ENCODE measurements at regions not wholly inside any gene's neighbourhood (a gene's known extent, or its start where the extent isn't known, plus 50 kb on each side); places are given as distances from the start of the nearest gene placed in this dataset.

DNA sequence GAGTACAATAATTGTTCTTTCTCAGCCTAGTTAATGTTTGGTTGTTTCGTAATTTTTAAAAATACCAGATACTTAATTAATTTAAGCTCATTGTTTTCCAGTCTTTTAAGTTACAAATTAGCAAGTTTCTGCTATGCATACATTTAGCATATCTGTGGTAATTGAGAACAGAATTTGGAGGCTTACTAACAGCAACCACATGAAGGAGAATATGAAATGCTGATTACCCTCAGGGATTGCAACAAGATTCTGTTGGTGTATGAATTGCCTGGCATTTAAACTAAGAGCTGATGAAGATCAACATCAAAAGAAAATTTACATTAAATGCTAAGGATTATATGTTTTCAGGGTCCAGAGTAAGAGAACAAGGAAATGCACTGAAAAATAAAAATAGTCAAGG, 580.0 kb upstream of the INTU start:
- H3K27ac ChIP-seq, result no peak overlapping the region
- no peak for DNase-seq
- TF ChIP-seq POLR2AphosphoS5 (IDR thresholded peaks at IDR 0.05) (no peak), EP300 (IDR thresholded peaks at IDR 0.05) (no peak), POLR2A (IDR thresholded peaks at IDR 0.05) (no peak)
- TF ChIP-seq, protein P1, sequence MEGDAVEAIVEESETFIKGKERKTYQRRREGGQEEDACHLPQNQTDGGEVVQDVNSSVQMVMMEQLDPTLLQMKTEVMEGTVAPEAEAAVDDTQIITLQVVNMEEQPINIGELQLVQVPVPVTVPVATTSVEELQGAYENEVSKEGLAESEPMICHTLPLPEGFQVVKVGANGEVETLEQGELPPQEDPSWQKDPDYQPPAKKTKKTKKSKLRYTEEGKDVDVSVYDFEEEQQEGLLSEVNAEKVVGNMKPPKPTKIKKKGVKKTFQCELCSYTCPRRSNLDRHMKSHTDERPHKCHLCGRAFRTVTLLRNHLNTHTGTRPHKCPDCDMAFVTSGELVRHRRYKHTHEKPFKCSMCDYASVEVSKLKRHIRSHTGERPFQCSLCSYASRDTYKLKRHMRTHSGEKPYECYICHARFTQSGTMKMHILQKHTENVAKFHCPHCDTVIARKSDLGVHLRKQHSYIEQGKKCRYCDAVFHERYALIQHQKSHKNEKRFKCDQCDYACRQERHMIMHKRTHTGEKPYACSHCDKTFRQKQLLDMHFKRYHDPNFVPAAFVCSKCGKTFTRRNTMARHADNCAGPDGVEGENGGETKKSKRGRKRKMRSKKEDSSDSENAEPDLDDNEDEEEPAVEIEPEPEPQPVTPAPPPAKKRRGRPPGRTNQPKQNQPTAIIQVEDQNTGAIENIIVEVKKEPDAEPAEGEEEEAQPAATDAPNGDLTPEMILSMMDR (IDR thresholded peaks at IDR 0.05), result no peak
- H3K27me3 ChIP-seq, result no peaks in the 10 kb centered on the region
- H3K36me3 ChIP-seq, result no peaks in the 10 kb centered on the region
- WGBS, 2 donors, result 87 to 95% methylated on average over 1 of the region's 1 CpG
- peaks cover 0 to 9% (median 0%) of the 10 kb centered on the region in 4 donors for H3K9me3 ChIP-seq
- no peak overlapping the region for H3K4me3 ChIP-seq
- intact Hi-C loops (cut with DNase I), result no loop called here
- H3K4me1 ChIP-seq, result no peaks in the 10 kb centered on the region

DNA sequence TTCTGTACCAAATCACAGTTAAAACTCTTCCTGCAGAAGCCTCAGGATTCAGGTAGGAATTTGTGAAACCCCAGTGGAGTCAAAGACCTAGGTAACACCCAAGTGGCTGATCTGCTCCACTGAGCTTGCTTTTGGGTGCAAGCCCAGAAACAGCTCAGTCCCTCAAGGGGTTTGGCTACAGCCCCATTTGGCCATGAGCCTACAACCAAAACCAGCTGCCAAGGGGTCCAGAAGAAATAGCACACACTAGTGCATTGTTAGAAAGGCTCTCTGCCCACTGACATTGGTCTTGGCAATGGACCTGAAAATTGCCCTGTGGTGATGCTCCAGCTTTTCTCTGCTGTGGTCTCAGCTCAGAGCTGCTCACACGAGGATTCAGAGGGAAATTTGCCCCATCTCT, 577.4 kb upstream of the INTU start:
- Histone ChIP-seq H3K9me3 (peaks cover 0 to 9% (median 0%) of the 10 kb centered on the region in 4 donors), H3K4me1 (no peaks in the 10 kb centered on the region), H3K36me3 (no peaks in the 10 kb centered on the region), H3K4me3 (no peak overlapping the region), H3K27ac (no peak overlapping the region), H3K27me3 (no peaks in the 10 kb centered on the region)
- intact Hi-C loops (cut with DNase I), result no loop called here
- TF ChIP-seq POLR2AphosphoS5 (IDR thresholded peaks at IDR 0.05) (no peak), EP300 (IDR thresholded peaks at IDR 0.05) (no peak), POLR2A (IDR thresholded peaks at IDR 0.05) (no peak)
- TF ChIP-seq, protein P1 (IDR thresholded peaks at IDR 0.05), result no peak
- DNase-seq, result no peak
- 33 to 51% methylated on average over 1 of the region's 1 CpG for WGBS, 2 donors

- no peak overlapping the region for H3K4me3 ChIP-seq
These were observed 563.1 kb upstream of the INTU start for GRCh38 chr4:127069675-127070074.

DNA sequence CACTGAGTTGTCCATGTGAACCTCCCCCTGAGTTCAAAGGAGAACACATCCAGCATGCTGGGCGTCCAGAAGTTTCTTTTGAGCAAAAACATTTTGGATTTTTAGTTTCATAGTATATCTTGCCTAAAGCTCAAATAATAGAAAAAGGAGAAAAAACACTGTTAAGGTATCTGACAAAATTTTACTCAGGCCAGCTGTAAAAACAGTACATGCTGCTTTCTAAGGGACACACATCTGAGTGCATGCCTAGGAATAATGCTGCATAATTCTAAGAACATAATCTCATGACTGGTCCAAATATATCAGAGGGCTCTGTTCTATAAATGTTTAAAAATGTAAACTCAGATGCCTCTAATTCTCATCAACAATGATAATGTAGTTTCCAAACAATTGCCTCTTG, 561.3 kb upstream of the INTU start:
- H3K9me3 ChIP-seq, result no peaks in the 10 kb centered on the region
- 78 to 82% methylated on average over 1 of the region's 1 CpG for WGBS, 2 donors
- H3K4me1 ChIP-seq, result peaks cover 0 to 5% (median 0%) of the 10 kb centered on the region in 4 donors
- no peaks in the 10 kb centered on the region for H3K36me3 ChIP-seq
- no peak for DNase-seq
- no peak overlapping the region for H3K4me3 ChIP-seq
- intact Hi-C loops (cut with DNase I), result no loop called here
- no peak overlapping the region for H3K27ac ChIP-seq
- TF ChIP-seq POLR2AphosphoS5 (IDR thresholded peaks at IDR 0.05) (no peak), EP300 (IDR thresholded peaks at IDR 0.05) (no peak), POLR2A (IDR thresholded peaks at IDR 0.05) (no peak)
- TF ChIP-seq, protein P1 (IDR thresholded peaks at IDR 0.05), result no peak
- H3K27me3 ChIP-seq, result no peaks in the 10 kb centered on the region

More at GRCh38 chr4:127069675-127070074, 563.1 kb upstream of the INTU start:
- no peak for DNase-seq
- TF ChIP-seq, protein P1 (IDR thresholded peaks at IDR 0.05), result no peak
- TF ChIP-seq EP300 (IDR thresholded peaks at IDR 0.05), result no peak
- no peak for TF ChIP-seq POLR2AphosphoS5 (IDR thresholded peaks at IDR 0.05)
- no peak for TF ChIP-seq POLR2A (IDR thresholded peaks at IDR 0.05)
- intact Hi-C loops (cut with DNase I), result no loop called here
- Histone ChIP-seq H3K4me1 (peaks cover 0 to 5% (median 0%) of the 10 kb centered on the region in 4 donors), H3K27ac (no peak overlapping the region), H3K9me3 (no peaks in the 10 kb centered on the region), H3K27me3 (no peaks in the 10 kb centered on the region), H3K36me3 (no peaks in the 10 kb centered on the region)
- WGBS, 2 donors, result 48 to 73% methylated on average over 1 of the region's 1 CpG

DNA sequence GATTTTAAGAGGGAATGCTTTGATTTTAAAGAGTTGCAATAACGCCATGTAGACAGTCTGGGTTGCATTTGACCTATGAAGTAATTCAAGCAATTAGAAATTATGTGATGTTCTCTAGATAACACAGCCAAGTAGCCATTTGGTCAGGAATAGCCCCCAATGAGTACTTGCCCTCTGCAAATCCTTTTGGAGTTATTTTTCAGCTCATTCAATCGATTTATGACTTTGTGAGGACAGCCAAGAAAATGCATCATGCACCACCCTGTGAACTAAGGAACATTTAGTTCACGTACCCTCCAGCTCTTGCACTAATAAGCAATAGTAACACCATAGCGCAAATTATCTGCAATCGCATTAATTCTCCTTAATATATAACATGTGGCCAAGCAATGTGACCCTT, 552.6 kb upstream of the INTU start:
- TF ChIP-seq, protein P1 (IDR thresholded peaks at IDR 0.05), result no peak
- TF ChIP-seq POLR2AphosphoS5 (IDR thresholded peaks at IDR 0.05) (no peak), POLR2A (IDR thresholded peaks at IDR 0.05) (no peak), EP300 (IDR thresholded peaks at IDR 0.05) (no peak)
- Histone ChIP-seq H3K27me3 (no peaks in the 10 kb centered on the region), H3K4me3 (no peak overlapping the region), H3K9me3 (no peaks in the 10 kb centered on the region), H3K36me3 (no peaks in the 10 kb centered on the region), H3K4me1 (no peaks in the 10 kb centered on the region), H3K27ac (no peak overlapping the region)
- WGBS, 2 donors, result 72 to 78% methylated on average over 5 of the region's 5 CpGs
- intact Hi-C loops (cut with DNase I), result no loop called here
- no peak for DNase-seq
